Gastrocnemius medialis (tissue), 4 donors: ENCODE measurements at regions not wholly inside any gene's neighbourhood (a gene's known extent, or its start where the extent isn't known, plus 50 kb on each side); places are given as distances from the start of the nearest gene placed in this dataset.

Experiments
- ATAC-seq, 2 donors: fragments of 150-250 bp; one replicate each; pipeline ENCODE4 v1.9.1; 2016
- DNase-seq, 2 donors: peaks; one replicate each; pipeline ENCODE4 v3.0.0-alpha.2; 2019
- H3K27ac ChIP-seq, 4 donors: fragments of 200-600 bp; sonication (generic); 1 replicate in 1 of 4; 2 replicates in 3 of 4; pipeline ENCODE4 v1.5.1; 2016 to 2018; ENCODE audit warnings: mild to moderate bottlenecking in 2 of 4, moderate library complexity in 1 of 4
- H3K27me3 ChIP-seq, 3 donors: fragments of 200-600 bp; sonication (generic) in 2 of 3; 1 replicate in 1 of 3; 2 replicates in 2 of 3; pipeline versions ENCODE4 v1.5.1 to v1.6.0; 2016 to 2019; ENCODE audit warnings: mild to moderate bottlenecking in 1 of 3, moderate library complexity in 1 of 3
- H3K36me3 ChIP-seq, 2 donors: fragments of 200-600 bp; sonication (generic) in 1 of 2; one replicate each; pipeline ENCODE4 v1.5.1; 2017 to 2018
- H3K4me1 ChIP-seq, 2 donors: fragments of 200-600 bp; sonication (generic) in 1 of 2; one replicate each; pipeline ENCODE4 v1.5.1; 2016 to 2017; ENCODE audit warnings: mild to moderate bottlenecking in 2 of 2
- H3K4me3 ChIP-seq, 4 donors: fragments of 200-600 bp; sonication (generic) in 3 of 4; 1 replicate in 1 of 4; 2 replicates in 3 of 4; pipeline ENCODE4 v1.5.1; 2016 to 2019; ENCODE audit warnings: mild to moderate bottlenecking in 2 of 4
- H3K9me3 ChIP-seq, 3 donors: fragments of 200-600 bp; sonication (generic) in 2 of 3; 1 replicate in 1 of 3; 2 replicates in 2 of 3; pipeline ENCODE4 v1.5.1; 2016 to 2019
- POLR2A ChIP-seq, 2 donors: fragments of 450-650 bp; IDR thresholded peaks; one replicate each; pipeline ENCODE4 v1.6.1; 2017; ENCODE audit warnings: antibody characterized with exemption in 2 of 2, mild to moderate bottlenecking in 2 of 2, moderate library complexity in 2 of 2
- in situ Hi-C, 4 donors: fragments of 200-750 bp; cut with MboI; loops; one replicate each; pipeline versions ENCODE4 v1.15.0 to v1.8.0; 2017; ENCODE audit warnings: low sequenced_read_pairs in 4 of 4
- intact Hi-C: fragments of 100-400 bp; cut with DNase I; formaldehyde crosslinking; loops from one replicate; pipeline ENCODE4 v1.15.1; 2023; ENCODE audit warnings: low total_unique reads
- TF ChIP-seq, protein P1 (sequence below), 5 experiments: fragments of 450-650 bp in 3 of 5; fragments of 200-600 bp in 2 of 5; sonication (generic) in 2 of 5; IDR thresholded peaks in 4 of 5; conservative IDR thresholded peaks in 1 of 5; 1 replicate in 4 of 5; 2 replicates in 1 of 5; pipeline ENCODE4 v1.5.1; 2016 to 2019; ENCODE audit warnings: antibody characterized with exemption in 5 of 5, mild to moderate bottlenecking in 3 of 5, moderate library complexity in 3 of 5

DNA sequence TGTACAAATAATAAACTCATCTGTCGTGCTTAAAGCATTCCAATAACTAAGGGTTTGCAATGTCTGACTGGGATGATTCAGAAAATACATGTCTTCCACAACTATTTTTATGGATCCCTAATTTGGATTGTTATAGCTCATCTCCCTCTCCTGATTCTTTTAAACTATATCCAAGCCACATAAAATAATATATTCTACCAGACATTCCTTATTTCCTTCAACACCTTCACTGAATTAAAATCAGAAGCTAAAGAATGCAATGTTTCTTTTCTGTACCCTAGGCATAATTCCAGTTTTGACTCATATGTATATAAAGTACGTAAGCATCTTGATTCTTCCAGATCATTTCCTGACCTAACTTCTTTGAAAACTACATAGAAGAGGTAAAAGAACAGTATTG is 420.4 kb downstream of the EFNB2 start:
- ATAC-seq (no peak), DNase-seq (no peak)
- Histone ChIP-seq H3K36me3 (no peaks in the 10 kb centered on the region), H3K27me3 (no peaks in the 10 kb centered on the region), H3K4me1 (no peaks in the 10 kb centered on the region), H3K9me3 (no peaks in the 10 kb centered on the region), H3K4me3 (no peak overlapping the region), H3K27ac (no peak overlapping the region)
- in situ Hi-C loops: no loop called here
- TF ChIP-seq, protein P1, sequence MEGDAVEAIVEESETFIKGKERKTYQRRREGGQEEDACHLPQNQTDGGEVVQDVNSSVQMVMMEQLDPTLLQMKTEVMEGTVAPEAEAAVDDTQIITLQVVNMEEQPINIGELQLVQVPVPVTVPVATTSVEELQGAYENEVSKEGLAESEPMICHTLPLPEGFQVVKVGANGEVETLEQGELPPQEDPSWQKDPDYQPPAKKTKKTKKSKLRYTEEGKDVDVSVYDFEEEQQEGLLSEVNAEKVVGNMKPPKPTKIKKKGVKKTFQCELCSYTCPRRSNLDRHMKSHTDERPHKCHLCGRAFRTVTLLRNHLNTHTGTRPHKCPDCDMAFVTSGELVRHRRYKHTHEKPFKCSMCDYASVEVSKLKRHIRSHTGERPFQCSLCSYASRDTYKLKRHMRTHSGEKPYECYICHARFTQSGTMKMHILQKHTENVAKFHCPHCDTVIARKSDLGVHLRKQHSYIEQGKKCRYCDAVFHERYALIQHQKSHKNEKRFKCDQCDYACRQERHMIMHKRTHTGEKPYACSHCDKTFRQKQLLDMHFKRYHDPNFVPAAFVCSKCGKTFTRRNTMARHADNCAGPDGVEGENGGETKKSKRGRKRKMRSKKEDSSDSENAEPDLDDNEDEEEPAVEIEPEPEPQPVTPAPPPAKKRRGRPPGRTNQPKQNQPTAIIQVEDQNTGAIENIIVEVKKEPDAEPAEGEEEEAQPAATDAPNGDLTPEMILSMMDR (IDR thresholded peaks at IDR 0.05 in 4 of 5, conservative IDR thresholded peaks at IDR 0.05 in 1 of 5): no peak
- no peak for TF ChIP-seq POLR2A (IDR thresholded peaks at IDR 0.05)
- intact Hi-C loops: no loop called here

DNA sequence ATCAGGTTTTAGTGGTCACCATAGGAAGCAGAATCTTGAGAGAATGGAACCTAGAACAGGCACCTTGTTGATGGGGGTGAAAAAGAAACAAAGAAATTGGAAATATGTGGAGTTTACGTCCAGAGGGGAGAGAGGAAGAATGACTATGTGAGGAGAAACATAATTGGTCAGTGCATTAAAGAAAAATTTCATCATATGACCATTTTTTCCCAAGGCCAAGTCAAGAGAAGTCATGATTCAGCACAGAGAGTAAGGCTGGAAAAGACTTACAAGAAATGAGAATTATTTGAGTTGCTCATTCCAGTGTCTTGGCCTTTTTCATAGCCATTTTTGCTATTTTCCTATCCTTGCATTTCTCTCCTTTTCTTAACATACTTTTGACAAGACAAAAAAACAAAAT is 421.7 kb downstream of the EFNB2 start:
- Histone ChIP-seq H3K27ac (no peak overlapping the region), H3K4me1 (no peaks in the 10 kb centered on the region), H3K9me3 (no peaks in the 10 kb centered on the region), H3K27me3 (no peaks in the 10 kb centered on the region), H3K4me3 (no peak overlapping the region), H3K36me3 (no peaks in the 10 kb centered on the region)
- in situ Hi-C loops (no loop called here), intact Hi-C loops (no loop called here)
- no peak for ATAC-seq
- DNase-seq: no peak
- no peak for TF ChIP-seq POLR2A (IDR thresholded peaks at IDR 0.05)
- TF ChIP-seq, protein P1 (IDR thresholded peaks at IDR 0.05 in 4 of 5, conservative IDR thresholded peaks at IDR 0.05 in 1 of 5): no peak

DNA sequence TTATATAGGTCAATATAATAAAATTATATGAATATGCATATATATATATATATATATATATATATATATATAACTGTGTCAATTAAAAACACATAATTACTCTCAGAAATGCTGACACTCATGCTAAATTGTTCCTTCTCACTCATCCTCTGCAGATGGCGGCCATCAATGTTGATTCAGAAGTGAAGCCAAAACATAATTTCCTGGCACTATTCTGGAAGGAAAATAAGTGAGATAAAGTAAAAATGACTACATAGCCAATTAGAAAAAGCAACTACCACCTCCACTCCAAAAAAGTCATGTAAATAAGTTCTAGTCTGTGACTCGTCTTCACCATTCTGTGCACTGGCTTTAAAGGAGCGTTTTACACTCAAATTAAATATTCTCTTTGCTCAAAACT is 423.3 kb downstream of the EFNB2 start:
- no peak for ATAC-seq
- Histone ChIP-seq H3K27me3 (no peaks in the 10 kb centered on the region), H3K4me3 (no peak overlapping the region), H3K4me1 (no peaks in the 10 kb centered on the region), H3K36me3 (no peaks in the 10 kb centered on the region), H3K27ac (no peak overlapping the region), H3K9me3 (no peaks in the 10 kb centered on the region)
- intact Hi-C loops: no loop called here
- in situ Hi-C loops: no loop called here
- DNase-seq: no peak
- TF ChIP-seq POLR2A (IDR thresholded peaks at IDR 0.05): no peak
- TF ChIP-seq, protein P1 (IDR thresholded peaks at IDR 0.05 in 4 of 5, conservative IDR thresholded peaks at IDR 0.05 in 1 of 5): no peak

DNA sequence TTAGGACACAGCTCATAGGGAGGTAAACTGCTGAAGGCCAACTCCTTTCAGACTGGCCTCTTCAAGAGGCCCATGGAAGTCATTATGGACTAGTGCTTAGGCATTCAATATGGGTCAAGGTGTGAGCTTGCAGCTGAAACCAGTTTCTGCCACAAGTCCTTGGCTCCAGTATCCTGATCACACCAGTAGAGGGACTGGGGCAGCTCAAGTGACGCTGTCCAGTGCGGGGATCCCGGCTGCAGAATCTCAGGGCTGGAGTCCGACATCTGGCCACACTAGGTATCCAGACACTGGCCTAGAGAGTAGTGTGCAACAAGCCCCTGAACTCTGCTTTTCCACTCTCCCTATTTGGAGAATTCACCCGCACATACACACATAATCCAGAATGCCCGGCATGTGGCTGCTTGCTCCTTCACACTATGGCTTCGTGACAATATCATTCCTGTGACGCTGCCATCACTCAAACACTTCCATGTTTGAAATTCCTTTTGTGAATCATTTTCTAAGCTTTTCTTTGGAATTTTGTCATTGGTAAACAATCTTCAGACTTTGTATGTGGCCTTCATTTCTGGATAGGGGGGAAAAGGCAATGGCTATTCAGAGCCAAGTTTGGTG is 425.1 kb downstream of the EFNB2 start:
- no peak for ATAC-seq
- intact Hi-C loops: no loop called here

More for the DNA sequence above, 425.1 kb downstream of the EFNB2 start:
- H3K27ac ChIP-seq: no peak overlapping the region
- no peaks in the 10 kb centered on the region for H3K4me1 ChIP-seq
- no peaks in the 10 kb centered on the region for H3K27me3 ChIP-seq
- H3K36me3 ChIP-seq: no peaks in the 10 kb centered on the region
- TF ChIP-seq POLR2A (IDR thresholded peaks at IDR 0.05): no peak
- TF ChIP-seq, protein P1 (IDR thresholded peaks at IDR 0.05 in 4 of 5, conservative IDR thresholded peaks at IDR 0.05 in 1 of 5): no peak
- DNase-seq: no peak
- in situ Hi-C loops: no loop called here
- no peaks in the 10 kb centered on the region for H3K9me3 ChIP-seq
- H3K4me3 ChIP-seq: no peak overlapping the region
